ENCODE measurements at regions not wholly inside any gene's neighbourhood (a gene's known extent, or its start where the extent isn't known, plus 50 kb on each side); places are given as distances from the start of the nearest gene placed in this dataset.
"Not testable (repeated sequence)": the region's sequence is repeated elsewhere in the genome, so short reads cannot be mapped to it uniquely, and the experiment has no call there.

GRCh38 chr16:88161623-88162275, 210.5 kb downstream of the BANP start:
- not testable (repeated sequence) for DNase-seq (ENCODE audit: extremely low read depth, low read depth)

GRCh38 chr16:88162778-88163177, 211.5 kb downstream of the BANP start:
- DNase-seq (ENCODE audit: extremely low read depth, low read depth): not testable (repeated sequence)

GRCh38 chr16:88164196-88165039, 213.2 kb downstream of the BANP start:
- DNase-seq (ENCODE audit: extremely low read depth, low read depth): not testable (repeated sequence)

GRCh38 chr16:88165040-88165544, 213.9 kb downstream of the BANP start:
- not testable (repeated sequence) for DNase-seq (ENCODE audit: extremely low read depth, low read depth)

DNA sequence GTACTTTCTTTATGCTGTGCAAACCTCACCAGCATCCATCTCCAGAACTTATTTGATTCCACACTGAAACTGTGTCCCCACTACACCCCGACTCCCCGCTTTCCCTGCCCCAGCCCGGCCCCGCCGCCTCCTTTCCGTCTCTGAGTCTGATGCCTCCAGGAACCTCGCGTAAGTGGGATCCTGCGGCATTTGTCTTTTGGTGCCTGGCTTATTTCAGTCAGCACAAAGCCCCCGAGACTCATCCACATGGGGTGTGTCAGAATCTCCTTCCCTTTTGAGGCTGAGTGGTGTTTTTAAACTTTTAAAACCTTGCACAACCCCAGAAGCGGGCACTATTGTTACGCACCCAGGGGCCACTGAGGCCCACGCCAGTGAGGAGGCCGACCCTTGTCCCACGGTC, 214.4 kb downstream of the BANP start:
- DNase-seq (ENCODE audit: extremely low read depth, low read depth): not testable (repeated sequence)

- DNase-seq (ENCODE audit: extremely low read depth, low read depth): not testable (repeated sequence)
Measured at GRCh38 chr16:88166209-88166773, 215.1 kb downstream of the BANP start.

DNA sequence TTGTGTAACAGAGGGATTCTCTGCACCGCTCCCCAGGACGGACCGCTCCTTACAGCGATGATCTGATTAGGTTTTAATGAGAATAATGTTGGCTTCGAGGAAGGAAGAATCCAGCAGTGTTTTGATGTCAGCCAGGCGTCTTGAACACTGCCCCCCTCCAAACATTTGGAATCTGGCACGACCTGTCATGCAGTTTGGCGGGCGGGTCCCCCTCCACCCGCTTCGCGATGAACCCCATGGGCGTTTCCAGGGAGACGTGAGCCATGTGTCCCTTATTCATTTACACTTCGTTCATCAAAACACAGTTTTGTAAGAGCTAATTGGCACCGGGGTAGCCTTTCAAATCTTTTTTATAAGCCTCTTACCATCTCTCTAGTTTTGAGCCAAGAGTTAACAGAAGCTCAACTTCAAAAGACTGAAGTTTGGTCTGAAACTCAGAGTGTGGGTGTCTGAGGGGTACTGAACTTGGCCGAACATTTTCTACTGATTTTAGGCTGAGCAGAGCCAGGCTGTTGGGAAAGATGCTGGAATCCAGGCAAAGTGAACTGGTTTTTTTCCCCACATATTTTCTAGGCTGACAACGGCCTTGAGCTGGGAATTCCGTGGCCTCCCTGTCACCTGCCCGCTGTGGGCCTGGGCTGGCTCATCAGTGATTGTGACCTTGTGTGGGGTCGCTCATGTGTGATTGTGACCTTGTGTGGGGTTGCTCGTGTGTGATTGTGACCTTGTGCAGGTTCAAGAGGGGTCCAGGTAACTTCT, 214.8 kb upstream of the ZNF469 start:
- DNase-seq (ENCODE audit: extremely low read depth, low read depth): not testable (repeated sequence)

DNA sequence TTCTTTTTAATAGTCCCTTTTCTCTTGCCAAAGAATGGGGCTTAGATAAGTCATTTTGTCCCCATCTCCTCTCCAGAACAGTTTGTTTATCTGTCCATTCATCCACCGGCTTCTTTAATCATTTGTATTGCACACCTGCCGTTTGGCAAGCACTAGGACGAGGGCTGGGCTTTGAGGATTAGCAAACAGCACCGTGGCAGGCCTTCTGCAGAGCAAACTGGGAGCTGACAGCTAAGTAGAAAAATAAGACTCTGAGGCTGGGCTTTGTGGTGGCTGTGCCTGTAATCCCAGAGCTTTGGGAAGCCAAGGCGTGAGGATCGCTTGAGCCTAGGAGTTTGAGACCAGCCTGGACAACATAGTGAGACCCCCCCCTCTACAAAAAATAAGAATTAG, 214.2 kb upstream of the ZNF469 start:
- not testable (repeated sequence) for DNase-seq (ENCODE audit: extremely low read depth, low read depth)

DNA sequence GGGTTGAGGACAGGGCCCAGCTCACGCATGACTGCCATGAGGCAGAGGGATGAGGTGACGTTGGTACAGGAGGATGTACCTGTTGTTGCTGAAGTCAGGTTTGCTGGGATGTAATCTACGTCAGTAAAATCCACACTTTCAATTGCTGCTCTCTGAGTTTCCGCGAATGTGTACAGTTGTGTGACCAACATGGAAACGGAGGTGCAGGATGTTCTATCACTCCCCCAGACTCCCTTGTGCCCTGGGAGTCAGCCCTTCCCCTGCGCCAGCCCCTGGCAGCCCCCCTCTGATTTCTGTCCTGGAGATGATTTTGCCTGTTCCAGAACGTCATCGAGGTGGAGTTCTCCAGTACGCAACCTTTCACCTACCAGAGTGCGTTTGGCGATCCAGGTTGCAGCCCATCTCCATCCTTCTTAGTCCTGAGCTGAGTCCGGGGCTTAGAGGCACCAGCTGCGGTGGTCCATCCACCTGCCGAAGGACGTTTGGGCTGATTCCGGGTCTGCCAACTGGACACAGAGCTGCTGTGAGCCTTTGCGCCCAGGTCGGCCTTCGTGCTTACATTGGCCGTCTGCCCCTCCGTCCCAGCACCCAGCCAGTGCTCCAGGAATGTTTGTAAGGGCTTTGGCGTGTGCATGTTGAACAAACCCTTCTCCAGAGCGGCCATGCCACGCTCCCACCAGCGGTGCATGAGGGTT, 213.5 kb upstream of the ZNF469 start:
- not testable (repeated sequence) for DNase-seq (ENCODE audit: extremely low read depth, low read depth)

GRCh38 chr16:88169831-88170165, 213.0 kb upstream of the ZNF469 start:
- DNase-seq (ENCODE audit: extremely low read depth, low read depth): not testable (repeated sequence)

DNA sequence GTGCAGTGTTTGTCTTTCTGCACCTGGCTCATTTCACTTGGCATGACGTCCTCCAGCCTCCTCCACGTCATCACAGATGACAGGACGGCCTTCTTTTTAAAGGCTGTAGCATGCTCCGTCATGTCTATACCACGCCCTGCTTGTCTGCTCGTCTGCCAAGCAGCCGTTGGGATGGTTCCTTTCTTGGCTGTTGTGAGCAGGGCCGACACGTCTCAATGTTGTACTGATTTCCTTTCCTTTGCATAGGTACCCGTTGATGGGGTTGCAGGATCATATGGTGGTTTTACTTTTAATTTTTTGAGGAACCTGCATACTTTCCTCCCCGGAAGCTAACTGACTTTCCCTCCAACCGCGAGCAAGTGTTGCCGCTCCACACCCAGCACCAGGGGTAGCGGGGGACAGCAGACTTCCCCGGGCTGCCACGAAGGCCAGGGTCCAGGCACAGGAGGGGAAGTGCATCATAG, 212.2 kb upstream of the ZNF469 start:
- no peak for DNase-seq (ENCODE audit: extremely low read depth, low read depth)

- DNase-seq (ENCODE audit: extremely low read depth, low read depth): not testable (repeated sequence)
Measured at GRCh38 chr16:88171126-88171525, 211.6 kb upstream of the ZNF469 start.

- DNase-seq (ENCODE audit: extremely low read depth, low read depth): not testable (repeated sequence)
Measured at GRCh38 chr16:88176184-88176583, 206.6 kb upstream of the ZNF469 start.

- DNase-seq (ENCODE audit: extremely low read depth, low read depth): not testable (repeated sequence)
Measured at GRCh38 chr16:88176591-88177180, 206.1 kb upstream of the ZNF469 start.

GRCh38 chr16:88178251-88178650, 204.5 kb upstream of the ZNF469 start:
- not testable (repeated sequence) for DNase-seq (ENCODE audit: extremely low read depth, low read depth)

GRCh38 chr16:88178896-88179295, 203.9 kb upstream of the ZNF469 start:
- not testable (repeated sequence) for DNase-seq (ENCODE audit: extremely low read depth, low read depth)

GRCh38 chr16:88182967-88183881, 199.5 kb upstream of the ZNF469 start:
- DNase-seq (ENCODE audit: extremely low read depth, low read depth): not testable (repeated sequence)

- not testable (repeated sequence) for DNase-seq (ENCODE audit: extremely low read depth, low read depth)
Measured at GRCh38 chr16:88184053-88184452, 198.7 kb upstream of the ZNF469 start.
